Fibroblast of skin of right quadriceps (primary cell): ENCODE measurements at regions not wholly inside any gene's neighbourhood (a gene's known extent, or its start where the extent isn't known, plus 50 kb on each side); places are given as distances from the start of the nearest gene placed in this dataset.
"Not testable (repeated sequence)": the region's sequence is repeated elsewhere in the genome, so short reads cannot be mapped to it uniquely, and the experiment has no call there.

Source experiments
- DNase-seq: peaks from one replicate; pipeline ENCODE4 v3.0.0-alpha.2; 2013

DNA sequence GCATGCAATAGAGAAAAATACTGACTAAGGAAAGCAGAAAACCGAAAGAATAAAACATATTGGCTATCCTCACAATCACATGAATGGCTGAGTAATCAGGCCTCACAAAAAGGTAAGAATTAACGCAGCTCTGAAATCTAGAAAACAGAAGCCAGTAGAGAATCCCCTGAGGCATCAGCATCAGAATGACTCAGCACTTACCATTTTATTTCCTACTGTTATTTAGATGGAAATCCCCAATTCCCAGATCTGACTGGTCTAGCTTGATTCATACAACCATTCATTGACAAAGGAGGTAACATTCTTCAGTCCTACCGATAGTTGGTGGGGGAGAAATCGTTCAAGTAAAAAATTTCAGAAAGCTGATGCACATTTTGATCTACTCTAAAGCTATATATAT is 1408.4 kb upstream of the WWC1 start:
- DNase-seq = peak; percentile 35

DNA sequence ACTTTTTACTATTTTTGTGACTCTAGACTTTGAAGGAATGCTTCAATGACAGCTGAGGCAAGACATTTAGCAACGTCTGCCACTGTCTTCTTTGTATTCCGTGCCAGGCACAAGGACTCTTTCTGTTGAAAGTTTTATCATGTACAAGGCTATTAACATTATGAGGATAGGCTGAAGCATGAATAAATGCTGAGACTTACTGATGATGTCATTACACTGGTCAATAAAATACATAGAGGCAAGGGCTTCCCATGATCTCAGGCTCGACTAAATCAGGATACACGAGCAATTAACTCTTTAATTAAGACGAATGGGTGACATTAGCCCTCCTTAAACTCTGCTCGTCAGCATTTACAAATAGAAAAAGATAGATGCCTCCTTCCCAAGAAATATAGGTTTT is 1393.3 kb upstream of the WWC1 start:
- DNase-seq = no peak

DNA sequence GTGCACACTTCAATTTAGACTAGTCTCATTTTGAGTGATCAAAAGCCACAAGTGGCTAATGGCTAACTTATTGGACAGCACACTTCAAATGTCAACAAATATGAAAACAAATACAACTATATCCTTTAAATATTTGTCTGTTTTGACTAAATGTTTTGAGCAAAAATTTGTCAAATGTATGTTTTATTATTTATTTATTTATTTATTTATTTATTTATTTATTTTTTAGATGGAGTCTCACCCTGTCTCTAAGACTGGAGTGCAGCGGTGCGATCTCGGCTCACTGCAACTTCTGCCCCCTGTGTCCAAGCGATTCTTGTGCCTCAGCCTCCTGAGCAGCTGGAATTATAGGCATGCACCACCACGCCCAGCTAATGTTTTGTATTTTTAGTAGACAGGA is 1392.1 kb upstream of the WWC1 start:
- DNase-seq = no peak

DNA sequence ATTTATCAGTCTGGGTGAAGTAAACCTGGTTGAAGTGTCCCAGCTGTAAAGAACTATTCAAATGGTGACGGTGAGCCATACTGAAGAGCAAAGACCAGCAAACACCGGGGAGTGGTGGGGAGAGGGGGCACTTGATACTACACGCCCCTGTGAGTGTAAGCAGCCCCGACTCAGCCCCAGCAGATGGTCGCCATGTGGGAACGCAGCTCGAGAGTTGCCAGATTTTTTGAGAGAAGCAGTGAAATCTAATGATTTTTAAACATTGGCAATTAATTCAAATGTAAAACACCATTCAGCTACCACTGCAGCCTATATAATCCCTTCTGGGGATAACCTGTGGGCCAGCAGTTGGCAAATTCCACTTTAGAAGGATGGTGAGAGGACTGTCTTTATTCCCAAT is 1386.9 kb upstream of the WWC1 start:
- no peak for DNase-seq

DNA sequence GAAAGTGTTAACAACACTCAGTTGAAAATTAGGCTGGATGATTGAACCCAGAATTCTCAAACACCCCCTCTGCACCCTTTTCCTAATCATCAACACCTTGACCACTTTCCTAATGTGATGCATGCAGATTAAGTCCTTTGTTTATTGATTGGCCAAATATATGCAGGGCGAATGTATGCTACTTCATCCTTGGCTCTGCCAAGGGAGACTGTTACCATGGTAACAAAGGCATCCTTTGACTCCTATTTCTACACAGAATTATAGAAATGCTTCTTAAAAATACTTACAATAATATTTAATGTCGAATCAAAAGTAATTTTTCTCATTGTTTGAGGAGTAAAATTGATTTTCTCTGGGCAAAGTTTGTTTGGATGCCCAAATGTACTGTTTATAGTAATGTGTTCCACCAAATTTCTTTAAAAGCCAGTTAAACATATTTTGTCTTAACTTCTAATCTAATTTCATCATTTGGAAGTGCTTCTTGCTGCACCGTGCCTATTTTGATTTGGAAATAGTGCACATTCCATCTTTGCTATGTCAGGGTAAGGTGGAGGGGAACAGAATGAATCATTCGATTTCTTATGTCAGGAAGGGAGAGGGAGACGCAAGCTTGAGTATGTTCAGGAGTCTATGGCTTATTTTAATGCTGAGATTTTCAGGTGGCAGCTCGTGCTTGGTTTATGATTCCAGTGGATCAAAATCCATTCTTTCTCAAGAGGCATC is 1384.3 kb upstream of the WWC1 start:
- peak; percentile 86 for DNase-seq

DNA sequence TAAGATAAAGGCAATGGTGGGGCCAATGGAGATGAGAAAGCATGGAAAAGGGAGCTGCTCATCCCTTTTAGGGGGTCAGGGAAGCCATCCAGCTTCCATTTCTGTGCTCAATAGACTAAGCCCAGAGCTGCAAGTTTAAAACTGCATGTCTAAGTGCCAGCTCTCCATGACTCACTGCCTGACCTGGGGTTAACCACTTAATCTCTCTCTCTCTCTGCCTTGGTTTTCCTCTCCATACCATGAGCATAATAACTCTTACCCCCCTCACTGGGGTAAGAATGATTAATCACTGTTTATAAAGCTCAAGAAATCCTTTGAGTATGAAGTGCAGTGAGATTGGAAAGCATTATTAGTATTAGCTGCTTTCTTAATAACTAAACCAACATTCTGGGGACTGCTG is 1382.4 kb upstream of the WWC1 start:
- peak; percentile 92 for DNase-seq

DNA sequence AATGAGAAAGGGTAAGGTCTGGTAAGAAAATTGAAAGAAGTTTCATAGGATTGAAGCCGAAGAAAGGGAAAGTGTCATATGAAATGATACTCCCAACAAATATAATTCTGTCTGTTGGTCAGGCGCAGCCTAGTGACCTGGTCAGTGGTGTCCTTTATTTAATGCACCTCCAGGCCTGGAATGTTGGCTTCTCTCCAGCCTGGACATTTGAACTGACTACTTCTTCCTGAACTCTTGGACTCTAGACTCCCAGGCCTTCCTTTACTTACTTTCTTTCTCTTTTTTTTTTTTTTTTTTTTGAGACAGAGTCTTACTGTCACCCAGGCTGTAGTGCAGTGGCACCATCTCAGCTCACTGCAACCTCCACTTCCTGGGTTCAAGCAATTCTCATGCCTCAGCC is 1381.5 kb upstream of the WWC1 start:
- DNase-seq = no peak

DNA sequence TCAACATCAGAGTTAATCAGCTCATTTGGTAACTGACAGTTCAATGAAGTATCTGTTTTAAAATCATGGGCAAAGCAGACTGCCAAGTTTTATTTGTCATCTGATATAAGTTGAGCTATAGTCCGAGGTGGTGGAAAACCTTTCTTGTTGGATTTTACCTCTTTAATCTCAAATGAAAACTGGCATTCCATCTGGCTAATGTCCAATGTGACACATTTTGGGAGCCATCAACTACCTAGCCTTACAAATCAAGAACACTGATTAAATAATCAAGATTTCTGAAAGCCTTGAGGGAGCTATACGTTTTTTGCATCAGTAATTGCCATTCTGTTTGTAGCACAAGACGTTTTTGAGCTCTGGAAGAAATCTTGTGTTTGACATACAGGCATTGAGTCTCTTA is 1380.5 kb upstream of the WWC1 start:
- DNase-seq = no peak

DNA sequence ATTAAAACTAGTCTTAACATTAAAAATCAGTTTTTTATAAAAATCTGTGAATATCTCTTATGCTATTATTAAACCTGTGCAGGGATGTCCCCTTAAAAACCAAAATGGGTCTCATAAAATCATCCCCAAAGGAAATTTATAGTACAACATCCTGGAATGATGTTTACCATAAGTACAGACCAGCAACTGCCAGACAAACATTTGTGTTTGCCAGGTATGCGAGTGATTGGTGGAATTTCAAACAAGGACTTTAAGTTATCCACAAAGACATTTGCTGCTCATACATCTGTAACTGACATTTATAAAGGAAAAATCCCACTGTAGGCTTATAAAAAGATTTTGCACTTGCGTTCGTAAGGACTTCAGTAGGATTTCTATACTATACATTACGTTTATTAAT is 1375.4 kb upstream of the WWC1 start:
- DNase-seq = no peak

DNA sequence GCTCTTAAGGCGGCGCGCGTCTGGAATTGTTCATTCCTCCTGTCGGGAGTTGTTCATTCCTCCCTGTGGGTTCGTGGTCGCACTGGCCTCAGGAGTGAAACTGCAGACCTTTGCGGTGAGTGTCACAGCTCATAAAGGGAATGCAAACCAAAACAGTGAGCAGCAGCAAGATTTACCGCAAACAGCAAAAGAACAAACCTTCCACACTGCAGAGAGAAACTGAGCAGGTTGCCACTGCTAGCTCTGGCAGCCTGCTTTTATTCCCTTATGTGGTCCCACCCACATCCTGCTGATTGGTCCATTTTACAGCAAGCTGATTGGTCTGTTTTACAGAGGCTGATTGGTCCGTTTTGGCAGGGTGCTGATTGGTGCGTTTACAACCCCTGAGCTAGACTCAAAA is 1365.3 kb upstream of the WWC1 start:
- no peak for DNase-seq

DNA sequence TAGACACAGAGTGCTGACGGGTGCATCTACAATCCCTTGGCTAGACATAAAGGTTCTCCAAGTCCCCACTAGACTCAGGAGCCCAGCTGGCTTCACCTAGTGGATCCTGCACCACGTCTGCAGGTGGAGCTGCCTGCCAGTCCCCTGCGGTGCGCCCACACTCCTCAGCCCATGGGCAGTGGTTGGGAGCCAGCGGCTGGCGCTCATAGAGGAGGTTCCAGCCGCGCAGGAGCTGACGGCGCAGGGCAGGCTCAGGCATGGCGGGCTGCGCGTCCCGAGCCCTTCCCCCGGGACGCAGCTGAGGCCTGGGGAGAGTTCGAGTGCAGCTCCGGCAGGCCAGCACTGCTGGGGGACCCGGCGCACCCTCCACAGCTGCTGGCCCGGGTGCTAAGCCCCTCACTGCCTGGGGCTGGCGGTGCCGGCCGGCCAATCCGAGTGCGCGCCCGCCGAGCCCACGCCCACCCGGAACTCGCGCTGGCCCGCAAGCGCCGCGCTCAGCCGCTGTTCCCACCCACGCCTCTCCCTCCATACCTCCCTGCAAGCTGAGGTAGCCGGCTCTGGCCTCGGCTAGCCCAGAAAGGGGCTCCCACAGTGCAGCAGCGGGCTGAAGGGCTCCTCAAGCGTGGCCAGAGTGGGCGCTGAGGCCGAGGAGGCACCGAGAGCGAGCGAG is 1364.5 kb upstream of the WWC1 start:
- not testable (repeated sequence) for DNase-seq

DNA sequence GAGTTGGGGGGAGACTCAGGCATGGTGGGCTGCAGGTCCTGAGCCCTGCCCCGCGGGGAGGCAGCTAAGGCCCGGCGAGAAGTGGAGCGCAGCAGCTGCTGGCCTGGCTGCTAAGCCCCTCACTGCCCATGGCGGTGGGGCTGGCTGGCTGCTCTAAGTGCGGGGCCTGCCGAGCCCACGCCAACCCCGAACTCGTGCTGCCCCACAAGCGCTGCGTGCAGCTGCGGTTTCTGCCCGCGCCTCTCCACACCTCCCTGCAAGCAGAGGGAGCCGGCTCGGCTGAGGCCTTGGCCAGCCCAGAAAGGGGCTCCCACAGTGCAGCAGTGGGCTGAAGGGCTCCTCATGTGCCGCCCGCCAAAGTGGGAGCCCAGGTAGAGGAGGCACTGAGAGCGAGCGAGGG is 1355.1 kb upstream of the WWC1 start:
- DNase-seq = no peak

DNA sequence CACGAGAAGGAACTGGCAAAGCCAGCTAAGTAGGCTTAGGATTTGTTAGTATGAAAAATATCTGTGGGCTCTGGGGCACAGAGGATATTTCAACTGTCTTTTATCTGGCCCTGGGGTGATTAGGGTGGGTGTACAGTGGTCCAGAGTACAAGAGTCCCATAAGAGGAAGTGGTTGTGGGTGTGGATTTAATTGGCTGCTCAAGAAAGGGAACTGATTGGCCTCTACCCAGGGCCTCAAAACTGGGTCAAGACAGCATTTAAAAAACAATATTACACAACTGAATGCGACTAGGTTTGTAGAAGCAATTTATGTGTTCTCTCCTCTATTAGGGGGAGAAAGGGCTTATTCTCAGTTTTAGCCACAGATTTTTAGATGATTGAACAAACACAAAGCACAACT is 1353.4 kb upstream of the WWC1 start:
- no peak for DNase-seq

DNA sequence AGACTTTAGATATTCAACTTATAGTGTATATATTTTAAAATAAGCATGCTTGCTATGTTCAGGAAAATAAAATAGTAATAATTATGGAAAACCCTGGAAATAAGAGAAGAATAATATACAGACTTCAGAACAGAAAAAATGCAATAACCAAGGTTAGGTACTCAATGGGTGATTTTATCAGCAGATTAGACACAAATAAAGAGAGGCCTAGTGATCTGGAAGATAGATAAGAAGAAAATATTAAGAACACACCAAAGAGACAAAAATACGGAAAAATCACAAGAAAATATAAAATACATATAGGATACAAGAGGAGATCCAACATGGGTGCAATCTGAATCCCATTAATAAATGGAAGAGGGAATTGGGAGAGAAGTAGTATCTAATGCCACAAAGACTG is 1348.5 kb upstream of the WWC1 start:
- no peak for DNase-seq

DNA sequence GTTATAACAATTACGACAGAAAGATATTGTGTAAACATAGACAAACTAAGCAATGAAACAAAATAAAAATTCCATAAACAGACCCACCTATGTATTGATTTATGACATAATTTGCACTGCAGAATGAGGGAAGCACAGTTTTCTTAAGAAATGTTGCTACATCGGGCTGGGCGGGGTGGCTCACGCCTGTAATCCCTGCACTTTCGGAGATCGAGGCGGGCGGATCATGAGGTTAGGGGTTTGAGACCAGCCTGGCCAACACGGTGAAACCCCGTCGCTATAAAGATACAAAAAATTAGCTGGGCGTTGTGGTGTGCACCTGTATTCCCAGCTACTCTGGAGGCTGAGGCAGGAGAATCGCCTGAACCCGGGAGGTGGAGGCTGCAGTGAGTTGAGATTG is 1344.4 kb upstream of the WWC1 start:
- no peak for DNase-seq

DNA sequence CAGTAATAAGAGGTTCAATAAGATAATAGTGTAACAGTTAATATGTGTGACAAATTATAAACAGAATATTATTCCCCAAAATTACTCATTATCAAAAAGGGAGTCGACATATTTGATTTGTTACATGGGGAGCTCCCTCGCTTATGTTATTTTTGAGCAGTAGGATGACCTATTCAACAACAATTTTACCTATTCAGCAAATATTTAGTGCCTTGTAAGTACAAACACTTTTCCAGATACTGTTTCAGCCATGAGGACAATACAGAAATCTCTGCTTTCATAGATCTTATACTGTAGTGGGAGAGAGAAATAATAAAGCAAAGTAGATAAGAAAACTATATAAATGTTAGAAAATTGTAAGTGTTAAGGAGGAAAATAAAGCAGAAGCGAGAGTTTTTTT is 1342.8 kb upstream of the WWC1 start:
- DNase-seq = no peak

DNA sequence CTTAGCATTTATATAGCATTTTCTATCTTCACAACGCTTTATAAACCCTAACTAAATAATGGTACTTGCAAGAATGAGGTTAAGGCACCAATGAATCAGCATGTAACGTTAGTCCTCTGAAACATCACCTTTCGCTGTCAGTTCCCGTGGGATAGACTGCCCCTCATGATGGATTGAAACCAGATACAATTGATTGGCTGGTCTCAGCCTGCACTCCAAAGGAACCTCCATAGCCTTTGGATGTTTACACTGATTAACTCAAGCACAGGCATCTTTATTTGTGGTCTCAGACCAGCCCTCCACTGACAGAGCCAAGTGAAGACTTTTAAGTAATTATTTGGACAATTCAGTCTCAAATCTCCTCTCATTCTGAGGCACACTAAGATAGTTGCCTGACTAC is 1339.4 kb upstream of the WWC1 start:
- no peak for DNase-seq

DNA sequence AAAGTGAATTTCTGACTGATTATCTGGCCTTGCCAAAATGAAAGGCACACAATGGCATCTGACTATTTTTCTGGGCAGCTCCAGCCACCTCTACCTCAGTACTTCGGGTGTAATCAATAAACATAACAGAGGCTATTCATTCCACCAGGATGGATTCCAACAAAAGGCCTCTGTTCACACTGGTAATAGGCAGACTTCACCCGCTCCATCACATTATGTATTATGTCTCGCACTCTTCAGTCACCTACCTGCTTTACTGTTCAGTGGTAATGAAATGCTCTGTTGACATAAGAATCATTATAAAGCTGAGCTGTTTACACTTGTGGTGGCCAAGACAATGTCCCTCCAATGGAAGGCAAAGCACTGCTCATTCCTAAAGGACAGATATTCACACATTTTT is 1333.7 kb upstream of the WWC1 start:
- DNase-seq = no peak

DNA sequence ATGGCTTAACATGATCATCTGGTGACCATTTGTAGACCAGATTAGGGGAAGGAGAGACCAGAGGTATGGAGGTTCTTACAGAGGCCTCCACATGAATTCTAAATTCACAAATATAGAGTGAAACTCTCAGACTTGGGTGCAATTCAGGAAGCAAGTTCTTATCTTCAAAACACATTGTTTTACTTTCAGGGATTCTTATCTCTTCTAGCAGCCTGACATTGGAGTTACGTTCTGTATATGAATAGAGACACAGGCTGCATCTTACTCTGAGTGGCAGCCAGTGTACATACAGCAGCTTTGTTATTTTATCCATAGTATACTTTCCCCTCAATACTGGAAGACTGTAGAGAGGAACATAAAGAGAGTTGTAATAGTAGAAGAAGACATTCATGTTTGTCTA is 1331.7 kb upstream of the WWC1 start:
- DNase-seq = no peak

DNA sequence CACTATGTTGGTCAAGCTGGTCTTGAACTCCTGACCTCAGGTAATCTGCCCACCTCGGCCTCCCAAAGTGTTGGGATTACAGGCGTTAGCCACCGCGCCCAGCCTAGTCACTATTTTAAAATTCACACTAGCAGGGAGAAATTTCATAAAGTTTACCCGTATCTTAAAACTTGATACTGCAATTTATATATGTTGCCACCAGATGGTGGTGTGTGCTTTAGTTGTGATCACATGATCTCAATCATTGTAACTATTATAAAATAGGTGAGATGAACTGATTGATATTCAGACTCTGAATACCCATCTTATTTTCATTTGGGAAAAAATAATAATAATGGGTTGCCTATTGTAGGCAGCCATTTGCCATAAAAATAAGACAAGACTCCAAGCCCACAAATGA is 1330.4 kb upstream of the WWC1 start:
- peak; percentile 1 for DNase-seq

DNA sequence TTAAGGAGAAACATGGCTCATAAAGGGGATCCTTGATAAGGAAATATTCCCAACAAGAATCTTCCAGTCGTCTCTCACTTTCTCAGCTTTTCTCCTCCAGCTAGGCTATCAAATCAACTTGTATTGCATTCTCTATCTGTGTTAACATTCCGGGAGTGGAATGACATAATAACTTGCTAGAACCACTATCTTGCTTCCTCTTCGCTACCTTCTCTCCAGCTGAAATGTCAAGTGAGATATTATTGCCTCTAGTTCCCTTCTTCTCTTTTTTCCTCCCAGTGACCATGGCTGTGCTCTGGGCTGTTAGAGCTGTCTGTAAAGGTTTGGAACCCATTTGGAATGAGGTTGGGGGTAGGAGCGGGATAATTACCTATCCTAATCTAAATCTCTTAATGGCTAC is 1329.5 kb upstream of the WWC1 start:
- DNase-seq = no peak

DNA sequence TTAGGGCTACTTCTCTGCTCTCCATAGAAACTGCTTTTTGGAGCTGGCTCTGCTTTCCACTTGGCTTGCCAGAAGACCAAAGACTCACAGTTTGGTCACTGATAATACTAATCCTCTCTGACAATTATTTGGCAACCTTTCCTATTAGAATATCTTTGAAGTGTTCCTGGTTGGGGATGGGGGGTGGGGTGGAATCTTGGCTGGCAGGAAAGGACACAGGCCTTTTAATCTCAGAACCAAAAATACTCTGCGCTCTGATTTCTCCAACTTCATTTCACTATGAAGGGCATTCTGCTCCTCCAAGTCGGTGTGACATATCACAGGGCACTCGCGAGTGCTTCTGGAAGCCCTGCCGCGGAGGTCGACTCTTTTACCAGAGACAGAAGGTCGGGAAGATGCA is 1329.0 kb upstream of the WWC1 start:
- DNase-seq = no peak

DNA sequence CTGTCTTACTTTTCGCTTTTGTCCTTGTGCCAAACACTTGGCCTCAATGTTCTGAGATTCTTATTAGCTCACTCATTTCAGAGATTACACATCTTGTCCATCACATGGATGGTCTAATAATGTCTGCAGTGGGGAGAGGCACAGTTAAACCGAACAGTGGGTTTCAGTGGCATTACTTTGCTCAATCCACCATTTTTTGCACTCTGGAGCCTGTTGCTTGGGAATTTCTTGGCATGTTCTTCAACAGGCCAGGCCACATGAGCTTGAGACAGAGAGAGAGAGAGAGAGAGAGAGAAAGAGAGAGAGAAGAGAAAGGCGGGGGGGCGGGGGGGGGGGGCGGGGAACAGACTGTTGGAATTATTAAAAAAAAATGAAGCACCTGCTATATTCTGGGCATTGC is 1327.8 kb upstream of the WWC1 start:
- DNase-seq = no peak

DNA sequence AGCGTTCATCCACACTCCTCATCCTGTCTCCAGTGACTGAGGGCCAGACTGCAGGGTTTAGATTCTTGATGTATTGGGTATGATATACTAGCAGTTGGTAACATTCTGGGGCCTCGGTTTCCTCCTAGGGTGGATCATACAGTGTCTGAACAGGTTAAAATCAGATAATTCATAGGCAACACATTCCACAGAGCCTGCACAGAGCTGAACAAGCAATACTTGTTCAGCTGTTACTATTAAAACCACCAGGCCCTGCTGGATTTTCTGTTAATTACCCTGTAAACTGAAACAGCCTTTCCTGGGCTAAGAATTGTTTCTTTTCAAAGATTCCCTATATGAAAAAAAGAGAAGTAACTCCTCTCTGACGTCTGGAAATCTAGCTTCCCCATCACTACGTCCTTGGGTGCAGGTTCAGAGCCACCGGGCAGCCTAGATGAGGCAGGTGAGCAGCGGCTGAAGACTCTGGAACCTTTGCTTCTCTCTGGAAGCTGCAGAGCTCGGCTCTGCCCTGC is 1313.5 kb upstream of the WWC1 start:
- no peak for DNase-seq
